HG02981 (cell line): ENCODE measurements at regions not wholly inside any gene's neighbourhood (a gene's known extent, or its start where the extent isn't known, plus 50 kb on each side); places are given as distances from the start of the nearest gene placed in this dataset.

Experiments
- ATAC-seq: cut with Tn5 transposase; IDR thresholded peaks from one replicate; pipeline ENCODE4 v1.9.1; 2021; ENCODE audit warnings: mild to moderate bottlenecking, moderate library complexity; ENCODE audit not compliant: unreplicated experiment

DNA sequence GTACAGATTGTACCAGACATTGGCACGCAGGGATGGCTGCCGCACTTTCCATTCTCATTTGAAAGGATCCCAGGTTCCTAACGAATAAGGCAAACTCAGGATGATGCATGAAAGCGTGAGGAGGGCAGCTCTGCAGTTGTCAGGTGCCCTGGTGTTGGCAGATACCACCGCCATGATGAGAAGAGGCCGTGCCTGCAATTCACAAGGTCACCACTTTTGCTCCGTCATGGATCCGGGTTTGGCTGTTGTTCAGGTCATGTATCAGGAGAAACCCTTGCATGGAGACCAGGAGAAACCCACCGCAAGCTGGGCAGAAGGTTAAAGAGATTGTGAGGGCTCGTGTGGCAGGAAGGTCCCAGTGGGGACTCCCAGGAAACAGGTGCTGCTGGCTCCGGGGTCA, 233.2 kb downstream of the KLF6 start:
- no peak for ATAC-seq

GRCh38 chr10:3549118-3549517, 235.9 kb downstream of the KLF6 start:
- no peak for ATAC-seq

- no peak for ATAC-seq
Observed at GRCh38 chr10:3548702-3549101, 236.3 kb downstream of the KLF6 start.

GRCh38 chr10:3548076-3548475, 236.9 kb downstream of the KLF6 start:
- ATAC-seq, result no peak

GRCh38 chr10:3544561-3544960, 240.4 kb downstream of the KLF6 start:
- ATAC-seq, result no peak

DNA sequence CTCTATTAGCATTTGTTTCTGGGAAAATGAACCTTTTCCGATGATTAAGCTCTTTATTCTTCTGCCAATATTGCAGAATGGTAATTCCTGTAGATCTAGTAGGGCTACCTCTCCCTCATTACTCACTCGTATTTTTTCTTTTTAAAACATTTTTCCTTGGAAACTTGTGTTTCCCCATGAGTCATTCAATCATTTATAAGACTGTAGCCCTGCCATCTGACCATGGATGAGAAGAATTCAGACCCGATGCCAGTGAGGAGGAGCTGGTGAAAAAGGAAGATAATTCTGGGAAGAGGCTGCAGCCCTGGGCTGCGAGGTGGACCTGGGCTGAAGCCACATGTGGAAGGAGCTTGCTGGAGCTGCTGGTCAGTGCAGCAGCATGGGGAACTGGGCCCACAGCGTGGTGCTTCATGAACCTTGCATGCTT, 242.8 kb downstream of the KLF6 start:
- ATAC-seq, result no peak

- no peak for ATAC-seq
Observed at GRCh38 chr10:3539696-3540383, 245.2 kb downstream of the KLF6 start.

DNA sequence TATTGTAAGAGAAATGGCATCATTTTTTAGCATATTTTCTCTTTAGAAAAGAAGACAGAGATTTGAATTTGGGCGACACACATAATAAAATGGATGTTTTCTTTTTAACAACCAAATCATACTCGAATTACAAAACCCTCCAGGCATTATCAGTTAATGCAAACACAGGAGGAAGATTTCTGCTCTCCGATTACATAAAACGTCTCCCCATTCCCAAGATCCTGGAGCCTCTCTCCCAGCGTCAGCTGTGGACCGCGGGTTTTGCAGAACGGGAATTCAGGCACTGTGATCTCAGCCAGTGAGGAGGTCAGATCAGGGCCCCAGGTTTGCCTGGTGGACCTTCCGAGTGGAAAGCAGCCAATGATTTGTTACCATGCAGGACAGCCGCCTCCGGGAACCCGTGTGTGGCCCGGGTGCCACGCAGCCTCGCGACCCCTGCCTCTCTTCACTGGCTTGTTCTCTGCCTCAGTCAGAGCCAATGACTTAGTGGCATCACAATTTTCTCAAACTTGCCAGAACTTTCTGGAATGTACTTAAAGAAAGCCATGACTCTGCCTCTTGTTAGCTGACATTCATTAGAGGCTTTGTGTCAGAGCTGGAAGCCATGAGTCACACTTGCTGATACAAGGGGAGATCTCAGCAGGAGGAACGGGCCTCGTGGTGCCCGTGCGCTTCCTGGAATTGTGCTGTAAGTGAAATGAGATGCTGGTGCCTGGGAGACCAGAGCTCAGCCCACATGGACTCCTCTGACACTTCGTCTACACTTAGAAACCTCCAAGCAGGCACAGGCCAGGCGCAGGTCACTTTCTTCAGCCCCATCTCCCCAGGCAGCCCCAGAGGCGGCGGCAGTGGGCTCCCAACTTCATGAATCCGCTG, 246.1 kb downstream of the KLF6 start:
- ATAC-seq, result no peak

- ATAC-seq, result no peak
Observed at GRCh38 chr10:3538291-3538655, 246.7 kb downstream of the KLF6 start.

DNA sequence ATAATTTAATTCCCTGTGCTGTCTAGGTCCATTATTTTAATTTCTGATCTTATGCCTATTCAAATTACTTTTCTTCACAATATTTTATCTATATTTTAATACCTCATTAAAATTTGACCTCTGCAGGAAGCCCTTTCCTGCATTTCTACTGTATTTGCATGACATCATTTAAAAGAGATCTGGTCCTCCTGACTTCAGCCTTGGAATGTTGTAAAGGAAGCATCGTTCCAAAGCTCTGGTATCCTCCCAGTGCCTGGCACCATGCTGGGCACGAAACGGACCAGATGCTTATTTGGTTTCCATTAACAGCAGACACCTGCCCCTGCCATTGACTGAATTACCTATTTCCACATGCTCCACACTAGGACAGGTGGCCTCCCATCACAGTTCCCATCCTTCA, 247.5 kb downstream of the KLF6 start:
- ATAC-seq, result no peak

DNA sequence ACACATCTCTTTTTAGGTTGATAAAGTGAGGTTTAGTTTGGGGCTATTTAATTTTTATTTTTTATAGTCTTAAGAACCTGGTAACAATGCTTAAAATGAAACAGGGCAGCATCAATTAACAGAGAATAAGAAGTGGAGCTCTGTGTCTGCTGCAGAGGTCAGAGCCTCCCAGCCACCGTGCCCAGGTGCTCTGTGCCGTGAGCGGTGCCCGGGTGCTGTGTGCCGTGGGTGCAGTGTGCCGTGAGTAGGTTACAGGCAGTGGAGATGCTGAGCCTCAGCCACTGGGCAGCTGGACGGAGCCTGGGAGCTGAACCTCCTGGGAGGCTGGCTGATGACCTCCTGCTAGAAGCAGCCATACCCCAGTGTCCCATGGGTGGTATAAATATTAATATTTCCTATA, 250.0 kb downstream of the KLF6 start:
- ATAC-seq, result no peak

DNA sequence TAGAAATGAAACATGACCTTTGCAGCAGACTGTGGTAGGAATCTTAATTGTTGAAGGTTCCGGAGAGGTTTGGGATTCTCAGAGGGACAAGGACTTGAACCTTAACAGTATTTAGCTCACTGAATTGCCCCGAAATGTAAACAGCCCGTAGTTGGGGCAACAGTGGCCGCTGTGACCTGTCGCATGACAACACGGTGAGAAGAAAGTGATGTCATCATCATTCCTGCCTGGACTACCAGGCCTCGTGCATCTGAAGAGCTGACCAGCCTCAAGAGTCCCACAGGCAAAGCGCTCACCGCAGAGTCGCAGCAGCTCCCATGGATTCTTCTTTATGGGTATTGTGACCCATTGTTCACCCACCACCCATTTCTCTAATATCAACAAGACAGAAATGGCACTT, 250.6 kb downstream of the KLF6 start:
- no peak for ATAC-seq

GRCh38 chr10:3533296-3533695, 251.7 kb downstream of the KLF6 start:
- no peak for ATAC-seq

DNA sequence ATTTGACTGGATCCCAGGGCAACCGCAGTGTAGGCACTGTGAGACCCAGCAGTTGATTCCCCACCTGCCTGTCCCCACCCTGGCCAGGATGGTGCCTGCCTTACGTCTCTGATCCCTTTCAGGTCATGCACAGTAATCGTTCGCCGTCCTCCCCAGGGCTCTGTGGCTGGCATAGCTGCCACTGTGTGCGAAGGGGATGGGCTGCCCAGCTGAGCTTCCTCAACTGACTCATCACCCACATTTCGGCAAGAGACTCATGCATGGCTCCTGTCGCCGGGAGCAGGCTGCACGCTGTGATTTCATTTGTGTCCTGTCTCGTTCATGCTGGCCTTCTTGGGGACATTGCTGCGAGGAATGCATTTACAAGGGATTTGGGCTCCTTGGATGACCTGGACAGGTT, 252.4 kb downstream of the KLF6 start:
- no peak for ATAC-seq

- ATAC-seq, result no peak
Observed at GRCh38 chr10:3531670-3532069, 253.3 kb downstream of the KLF6 start.

DNA sequence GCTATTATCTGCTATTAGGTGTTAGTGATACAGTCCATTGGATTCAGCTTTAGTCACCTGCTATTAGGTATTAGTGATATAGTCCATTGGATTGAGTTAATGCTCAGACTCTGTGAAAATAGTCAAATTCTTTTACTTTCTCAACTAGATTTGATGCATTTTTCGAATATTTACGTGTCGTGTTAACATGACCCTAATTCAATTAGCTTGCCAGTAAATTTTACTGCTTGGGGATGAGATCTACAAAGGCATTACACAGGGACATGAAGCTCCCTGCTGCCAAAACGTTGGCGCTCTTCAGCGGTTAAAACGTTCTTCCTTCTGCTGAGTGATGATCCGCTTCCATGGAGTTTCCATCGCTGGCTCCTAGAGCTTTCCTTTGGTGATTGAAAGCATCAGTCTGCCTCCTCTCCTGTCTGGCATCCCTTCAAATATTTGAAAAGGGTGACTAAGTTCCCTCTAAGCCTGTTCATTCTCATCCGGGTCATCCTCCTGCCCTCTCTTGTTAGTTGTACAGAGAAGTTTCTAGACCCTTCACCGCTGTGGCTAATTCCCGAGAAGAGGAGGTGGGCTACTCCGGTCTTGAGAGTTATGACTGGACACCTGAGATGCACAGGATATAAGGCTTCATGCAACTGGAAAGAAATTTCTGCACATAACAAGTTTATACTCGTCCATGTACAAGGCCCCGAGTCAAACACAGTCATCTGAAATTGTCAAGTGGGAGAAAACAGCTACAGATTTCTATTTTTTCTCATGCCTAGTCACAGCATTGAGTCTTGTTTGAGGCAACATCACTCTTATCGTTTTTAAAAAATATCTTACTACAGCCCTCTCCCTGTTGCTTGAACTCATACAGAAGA, 254.0 kb downstream of the KLF6 start:
- ATAC-seq, result no peak

DNA sequence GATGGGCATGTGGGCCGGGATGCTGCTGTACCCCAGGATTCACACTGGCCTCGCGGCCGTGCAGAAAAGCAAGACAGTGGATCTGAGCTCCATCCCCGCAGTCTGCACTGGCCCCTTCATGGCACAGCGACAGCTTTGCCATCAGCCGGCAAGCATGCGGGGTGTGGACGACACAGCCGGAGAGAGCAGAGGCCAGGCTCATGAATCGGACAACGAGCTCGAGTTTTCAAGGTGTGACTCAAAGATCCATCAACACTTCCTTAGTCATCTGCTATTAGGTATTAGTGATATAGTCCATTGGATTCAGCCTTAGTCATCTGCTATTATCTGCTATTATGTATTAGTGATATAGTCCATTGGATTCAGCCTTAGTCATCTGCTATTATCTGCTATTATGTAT, 254.7 kb downstream of the KLF6 start:
- no peak for ATAC-seq

DNA sequence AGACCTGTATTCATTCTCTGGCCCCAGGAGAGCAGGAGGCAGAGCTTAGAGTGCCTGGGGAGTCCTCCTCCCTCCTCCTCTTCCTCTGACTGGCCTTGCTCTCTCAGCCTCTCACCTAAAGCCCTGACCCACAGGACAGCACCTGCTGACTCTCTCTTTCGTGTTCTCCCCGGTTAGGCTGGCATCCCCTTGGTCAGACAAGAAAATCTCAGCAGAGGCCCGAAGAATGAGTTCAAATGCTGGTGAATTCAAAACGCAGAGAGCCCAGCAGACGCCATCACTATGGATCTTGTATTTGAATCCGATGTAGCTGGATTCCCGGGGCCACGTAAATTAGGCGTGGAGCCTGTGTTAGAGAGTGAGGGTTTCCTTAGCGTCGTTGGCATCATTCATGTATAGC, 255.3 kb downstream of the KLF6 start:
- no peak for ATAC-seq

- ATAC-seq, result no peak
Observed at GRCh38 chr10:3528823-3529403, 256.1 kb downstream of the KLF6 start.

GRCh38 chr10:3528271-3528670, 256.7 kb downstream of the KLF6 start:
- ATAC-seq, result no peak

DNA sequence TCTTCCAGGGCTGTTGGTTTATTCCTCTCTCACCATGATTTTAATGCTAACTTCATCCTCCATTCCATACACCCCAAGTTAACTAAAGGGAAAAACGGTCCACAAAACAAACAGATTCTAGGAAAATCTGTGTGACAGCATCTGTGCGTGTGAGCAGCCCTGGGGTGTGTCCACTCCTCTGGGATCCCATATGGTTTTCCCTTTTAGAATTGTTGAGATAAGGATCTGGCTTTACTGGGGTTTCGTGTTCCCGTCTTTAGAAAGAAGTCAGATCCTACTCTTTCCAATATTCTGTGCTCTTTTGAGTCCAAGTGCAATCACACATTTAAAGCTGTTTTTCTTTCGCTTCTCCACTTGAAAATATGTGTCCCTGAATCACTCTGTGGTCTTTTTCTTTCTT, 257.1 kb downstream of the KLF6 start:
- ATAC-seq, result no peak
